ENCODE measurements at regions not wholly inside any gene's neighbourhood (a gene's known extent, or its start where the extent isn't known, plus 50 kb on each side); places are given as distances from the start of the nearest gene placed in this dataset.

GRCh38 chr9:79046401-79046800 lies 525.4 kb upstream of the TLE4 start:
- 94 to 98% methylated on average over 1 to 2 of the region's 2 CpGs for WGBS, 2 experiments
- no peaks in the 10 kb centered on the region for H3K27me3 ChIP-seq (ENCODE audit: control insufficient read depth, insufficient read depth, low read length, poor library complexity, severe bottlenecking)
- H3K9me3 ChIP-seq (ENCODE audit: control insufficient read depth, low read length), result no peaks in the 10 kb centered on the region
- H3K4me3 ChIP-seq (ENCODE audit: insufficient read depth, low read depth, low read length), result no peak overlapping the region
- no peak overlapping the region for H3K27ac ChIP-seq (ENCODE audit: insufficient read depth, low read depth, low read length, poor library complexity, severe bottlenecking)
- H3K36me3 ChIP-seq (ENCODE audit: control insufficient read depth, insufficient read depth, low read length), result no peaks in the 10 kb centered on the region
- H3K4me1 ChIP-seq (ENCODE audit: control insufficient read depth, insufficient read depth, low read length), result no peaks in the 10 kb centered on the region

GRCh38 chr9:79049371-79049770 lies 522.4 kb upstream of the TLE4 start:
- Histone ChIP-seq H3K4me3 (ENCODE audit: insufficient read depth, low read depth, low read length) (no peak overlapping the region), H3K9me3 (ENCODE audit: control insufficient read depth, low read length) (no peaks in the 10 kb centered on the region), H3K36me3 (ENCODE audit: control insufficient read depth, insufficient read depth, low read length) (no peaks in the 10 kb centered on the region), H3K27ac (ENCODE audit: insufficient read depth, low read depth, low read length, poor library complexity, severe bottlenecking) (no peak overlapping the region), H3K4me1 (ENCODE audit: control insufficient read depth, insufficient read depth, low read length) (no peaks in the 10 kb centered on the region), H3K27me3 (ENCODE audit: control insufficient read depth, insufficient read depth, low read length, poor library complexity, severe bottlenecking) (no peaks in the 10 kb centered on the region)
- WGBS, 2 experiments, result 86 to 94% methylated on average over 5 of the region's 5 CpGs

GRCh38 chr9:79053598-79053997 lies 518.2 kb upstream of the TLE4 start:
- Histone ChIP-seq H3K4me3 (ENCODE audit: insufficient read depth, low read depth, low read length) (no peak overlapping the region), H3K27ac (ENCODE audit: insufficient read depth, low read depth, low read length, poor library complexity, severe bottlenecking) (no peak overlapping the region), H3K4me1 (ENCODE audit: control insufficient read depth, insufficient read depth, low read length) (no peaks in the 10 kb centered on the region), H3K27me3 (ENCODE audit: control insufficient read depth, insufficient read depth, low read length, poor library complexity, severe bottlenecking) (no peaks in the 10 kb centered on the region), H3K36me3 (ENCODE audit: control insufficient read depth, insufficient read depth, low read length) (no peaks in the 10 kb centered on the region), H3K9me3 (ENCODE audit: control insufficient read depth, low read length) (no peaks in the 10 kb centered on the region)
- WGBS, 2 experiments, result 89 to 96% methylated on average over 2 to 3 of the region's 3 CpGs

GRCh38 chr9:79054500-79054899 lies 517.3 kb upstream of the TLE4 start:
- Histone ChIP-seq H3K36me3 (ENCODE audit: control insufficient read depth, insufficient read depth, low read length) (no peaks in the 10 kb centered on the region), H3K4me1 (ENCODE audit: control insufficient read depth, insufficient read depth, low read length) (no peaks in the 10 kb centered on the region), H3K27me3 (ENCODE audit: control insufficient read depth, insufficient read depth, low read length, poor library complexity, severe bottlenecking) (no peaks in the 10 kb centered on the region), H3K4me3 (ENCODE audit: insufficient read depth, low read depth, low read length) (no peak overlapping the region), H3K9me3 (ENCODE audit: control insufficient read depth, low read length) (no peaks in the 10 kb centered on the region), H3K27ac (ENCODE audit: insufficient read depth, low read depth, low read length, poor library complexity, severe bottlenecking) (no peak overlapping the region)
- WGBS, 2 experiments, result 91 to 96% methylated on average over 6 of the region's 6 CpGs

- Histone ChIP-seq H3K27me3 (ENCODE audit: control insufficient read depth, insufficient read depth, low read length, poor library complexity, severe bottlenecking) (no peaks in the 10 kb centered on the region), H3K9me3 (ENCODE audit: control insufficient read depth, low read length) (no peaks in the 10 kb centered on the region), H3K36me3 (ENCODE audit: control insufficient read depth, insufficient read depth, low read length) (no peaks in the 10 kb centered on the region), H3K4me3 (ENCODE audit: insufficient read depth, low read depth, low read length) (no peak overlapping the region), H3K27ac (ENCODE audit: insufficient read depth, low read depth, low read length, poor library complexity, severe bottlenecking) (no peak overlapping the region), H3K4me1 (ENCODE audit: control insufficient read depth, insufficient read depth, low read length) (no peaks in the 10 kb centered on the region)
- WGBS, 2 experiments, result 95 to 98% methylated on average over 3 to 5 of the region's 5 CpGs
Observed at GRCh38 chr9:79056041-79056440, 515.7 kb upstream of the TLE4 start.

GRCh38 chr9:79057576-79057975 lies 514.2 kb upstream of the TLE4 start:
- no peaks in the 10 kb centered on the region for H3K27me3 ChIP-seq (ENCODE audit: control insufficient read depth, insufficient read depth, low read length, poor library complexity, severe bottlenecking)
- no peaks in the 10 kb centered on the region for H3K9me3 ChIP-seq (ENCODE audit: control insufficient read depth, low read length)
- H3K4me1 ChIP-seq (ENCODE audit: control insufficient read depth, insufficient read depth, low read length), result no peaks in the 10 kb centered on the region
- H3K4me3 ChIP-seq (ENCODE audit: insufficient read depth, low read depth, low read length), result no peak overlapping the region
- no peak overlapping the region for H3K27ac ChIP-seq (ENCODE audit: insufficient read depth, low read depth, low read length, poor library complexity, severe bottlenecking)
- no peaks in the 10 kb centered on the region for H3K36me3 ChIP-seq (ENCODE audit: control insufficient read depth, insufficient read depth, low read length)

- no peak overlapping the region for H3K27ac ChIP-seq (ENCODE audit: insufficient read depth, low read depth, low read length, poor library complexity, severe bottlenecking)
- no peaks in the 10 kb centered on the region for H3K36me3 ChIP-seq (ENCODE audit: control insufficient read depth, insufficient read depth, low read length)
- 0 to 3% methylated on average over 1 of the region's 1 CpG for WGBS, 2 experiments
- no peaks in the 10 kb centered on the region for H3K4me1 ChIP-seq (ENCODE audit: control insufficient read depth, insufficient read depth, low read length)
- H3K4me3 ChIP-seq (ENCODE audit: insufficient read depth, low read depth, low read length), result no peak overlapping the region
- H3K9me3 ChIP-seq (ENCODE audit: control insufficient read depth, low read length), result no peaks in the 10 kb centered on the region
- no peaks in the 10 kb centered on the region for H3K27me3 ChIP-seq (ENCODE audit: control insufficient read depth, insufficient read depth, low read length, poor library complexity, severe bottlenecking)
Observed at GRCh38 chr9:79060766-79061165, 511.0 kb upstream of the TLE4 start.

- Histone ChIP-seq H3K4me3 (ENCODE audit: insufficient read depth, low read depth, low read length) (no peak overlapping the region), H3K36me3 (ENCODE audit: control insufficient read depth, insufficient read depth, low read length) (no peaks in the 10 kb centered on the region), H3K4me1 (ENCODE audit: control insufficient read depth, insufficient read depth, low read length) (no peaks in the 10 kb centered on the region), H3K9me3 (ENCODE audit: control insufficient read depth, low read length) (no peaks in the 10 kb centered on the region), H3K27me3 (ENCODE audit: control insufficient read depth, insufficient read depth, low read length, poor library complexity, severe bottlenecking) (no peaks in the 10 kb centered on the region), H3K27ac (ENCODE audit: insufficient read depth, low read depth, low read length, poor library complexity, severe bottlenecking) (no peak overlapping the region)
- WGBS, 2 experiments, result 93 to 95% methylated on average over 7 of the region's 7 CpGs
Observed at GRCh38 chr9:79061752-79062616, 509.8 kb upstream of the TLE4 start.

GRCh38 chr9:79073201-79073600 lies 498.6 kb upstream of the TLE4 start:
- Histone ChIP-seq H3K9me3 (ENCODE audit: control insufficient read depth, low read length) (no peaks in the 10 kb centered on the region), H3K27ac (ENCODE audit: insufficient read depth, low read depth, low read length, poor library complexity, severe bottlenecking) (no peak overlapping the region), H3K27me3 (ENCODE audit: control insufficient read depth, insufficient read depth, low read length, poor library complexity, severe bottlenecking) (no peaks in the 10 kb centered on the region), H3K36me3 (ENCODE audit: control insufficient read depth, insufficient read depth, low read length) (no peaks in the 10 kb centered on the region), H3K4me1 (ENCODE audit: control insufficient read depth, insufficient read depth, low read length) (no peaks in the 10 kb centered on the region), H3K4me3 (ENCODE audit: insufficient read depth, low read depth, low read length) (no peak overlapping the region)
- 90 to 91% methylated on average over 3 of the region's 3 CpGs for WGBS, 2 experiments

GRCh38 chr9:79080536-79080935 lies 491.2 kb upstream of the TLE4 start:
- Histone ChIP-seq H3K4me1 (ENCODE audit: control insufficient read depth, insufficient read depth, low read length) (no peaks in the 10 kb centered on the region), H3K27ac (ENCODE audit: insufficient read depth, low read depth, low read length, poor library complexity, severe bottlenecking) (no peak overlapping the region), H3K9me3 (ENCODE audit: control insufficient read depth, low read length) (no peaks in the 10 kb centered on the region), H3K27me3 (ENCODE audit: control insufficient read depth, insufficient read depth, low read length, poor library complexity, severe bottlenecking) (no peaks in the 10 kb centered on the region), H3K4me3 (ENCODE audit: insufficient read depth, low read depth, low read length) (no peak overlapping the region), H3K36me3 (ENCODE audit: control insufficient read depth, insufficient read depth, low read length) (no peaks in the 10 kb centered on the region)
- WGBS, 2 experiments, result 81 to 86% methylated on average over 2 of the region's 2 CpGs
